HEK293T (cell line): ENCODE measurements at regions not wholly inside any gene's neighbourhood (a gene's known extent, or its start where the extent isn't known, plus 50 kb on each side); places are given as distances from the start of the nearest gene placed in this dataset.

Source experiments
- ARNT ChIP-seq: fragments of 450-650 bp; IDR thresholded peaks from 2 replicates; pipeline ENCODE4 v1.6.1; 2017; ENCODE audit warnings: mild to moderate bottlenecking
- BHLHE40 ChIP-seq: fragments of 450-650 bp; IDR thresholded peaks from 2 replicates; pipeline ENCODE4 v1.6.1; 2016; ENCODE audit warnings: mild to moderate bottlenecking, moderate library complexity, borderline replicate concordance
- ELF4 ChIP-seq: fragments of 450-650 bp; IDR thresholded peaks from 2 replicates; pipeline ENCODE4 v1.6.1; 2017; ENCODE audit warnings: antibody characterized with exemption
- FOXA1 ChIP-seq: fragments of 450-650 bp; IDR thresholded peaks from 2 replicates; pipeline ENCODE4 v1.6.1; 2016; ENCODE audit warnings: mild to moderate bottlenecking
- FOXK2 ChIP-seq: fragments of 450-650 bp; IDR thresholded peaks from 2 replicates; pipeline ENCODE4 v1.6.1; 2016; ENCODE audit warnings: mild to moderate bottlenecking
- FOXM1 ChIP-seq: fragments of 450-650 bp; IDR thresholded peaks from 2 replicates; pipeline ENCODE4 v1.6.1; 2017; ENCODE audit warnings: mild to moderate bottlenecking, borderline replicate concordance
- HDGF ChIP-seq: fragments of 450-650 bp; IDR thresholded peaks from 2 replicates; pipeline ENCODE4 v1.6.1; 2017; ENCODE audit warnings: antibody characterized with exemption, borderline replicate concordance
- L3MBTL2 ChIP-seq: fragments of 450-650 bp; conservative IDR thresholded peaks from 2 replicates; pipeline ENCODE4 v1.6.1; 2016; ENCODE audit warnings: mild to moderate bottlenecking
- NFRKB ChIP-seq: fragments of 450-650 bp; IDR thresholded peaks from 2 replicates; pipeline ENCODE4 v1.6.1; 2016; ENCODE audit warnings: mild to moderate bottlenecking, moderate library complexity
- PKNOX1 ChIP-seq: fragments of 450-650 bp; IDR thresholded peaks from 2 replicates; pipeline ENCODE4 v1.6.1; 2016
- SP1 ChIP-seq: fragments of 450-650 bp; IDR thresholded peaks from 2 replicates; pipeline ENCODE4 v1.6.1; 2017
- SUZ12 ChIP-seq: fragments of 450-650 bp; IDR thresholded peaks from 2 replicates; pipeline ENCODE4 v1.6.1; 2016; ENCODE audit warnings: mild to moderate bottlenecking
- TARDBP ChIP-seq: fragments of 450-650 bp; IDR thresholded peaks from 2 replicates; pipeline ENCODE4 v1.6.1; 2016
- ZNF384 ChIP-seq: fragments of 450-650 bp; IDR thresholded peaks from 2 replicates; pipeline ENCODE4 v1.6.1; 2016

DNA sequence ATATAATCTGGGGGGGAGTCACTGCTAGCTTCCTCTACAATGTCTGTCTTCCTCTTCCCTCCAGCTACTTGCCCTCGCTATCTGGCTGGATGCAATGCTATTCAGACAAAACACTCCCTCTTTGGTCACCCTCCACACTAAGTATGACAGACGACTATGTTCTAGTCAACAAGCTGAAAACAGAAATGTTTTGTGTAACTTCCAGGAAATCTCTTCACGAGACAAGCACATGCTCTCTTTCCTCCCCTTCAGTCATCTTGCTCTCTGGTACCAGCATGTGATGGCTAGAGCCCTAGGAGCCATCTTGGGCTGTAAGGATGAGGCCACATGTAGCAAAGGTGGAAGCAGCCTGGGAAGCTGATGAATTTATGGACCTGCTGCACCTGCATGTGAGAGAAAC lies 151.3 kb downstream of the ARRDC4 start:
- no peak for TF ChIP-seq TARDBP
- TF ChIP-seq HDGF: no peak
- no peak for TF ChIP-seq FOXM1
- no peak for TF ChIP-seq SP1
- no peak for TF ChIP-seq SUZ12
- TF ChIP-seq ELF4: no peak
- no peak for TF ChIP-seq FOXA1
- no peak for TF ChIP-seq ZNF384
- no peak for TF ChIP-seq FOXK2
- TF ChIP-seq BHLHE40: no peak
- no peak for TF ChIP-seq PKNOX1
- no peak for TF ChIP-seq NFRKB
- no peak for TF ChIP-seq L3MBTL2
- TF ChIP-seq ARNT: no peak
